ENCODE measurements at regions not wholly inside any gene's neighbourhood (a gene's known extent, or its start where the extent isn't known, plus 50 kb on each side); places are given as distances from the start of the nearest gene placed in this dataset.

GRCh38 chr5:5957737-5958136 is 420.6 kb downstream of the MED10 start:
- ATAC-seq (no peak), DNase-seq (ENCODE audit: missing footprints) (no peak)
- intact Hi-C loops (cut with DNase I), result no loop called here

GRCh38 chr5:5954275-5954598 is 424.1 kb downstream of the MED10 start:
- no peak for ATAC-seq
- intact Hi-C loops (cut with DNase I), result no loop called here
- DNase-seq (ENCODE audit: missing footprints), result no peak

- intact Hi-C loops (cut with DNase I), result no loop called here
- ATAC-seq (no peak), DNase-seq (ENCODE audit: missing footprints) (no peak)
These were observed 424.6 kb downstream of the MED10 start for GRCh38 chr5:5953584-5954274.

- DNase-seq (ENCODE audit: missing footprints) (no peak), ATAC-seq (no peak)
- intact Hi-C loops (cut with DNase I), result no loop called here
These were observed 426.4 kb downstream of the MED10 start for GRCh38 chr5:5951953-5952352.

- no peak for ATAC-seq
- DNase-seq (ENCODE audit: missing footprints), result no peak
- intact Hi-C loops (cut with DNase I), result no loop called here
These were observed 427.7 kb downstream of the MED10 start for GRCh38 chr5:5950658-5951057.

- no peak for ATAC-seq
- intact Hi-C loops (cut with DNase I), result no loop called here
- DNase-seq (ENCODE audit: missing footprints), result no peak
These were observed 436.9 kb downstream of the MED10 start for GRCh38 chr5:5941486-5941885.

- DNase-seq (ENCODE audit: missing footprints) (no peak), ATAC-seq (no peak)
- intact Hi-C loops (cut with DNase I), result no loop called here
These were observed 438.5 kb downstream of the MED10 start for GRCh38 chr5:5939759-5940370.

GRCh38 chr5:5933651-5934050 is 444.7 kb downstream of the MED10 start:
- DNase-seq (ENCODE audit: missing footprints), result no peak

GRCh38 chr5:5932824-5933223 is 445.5 kb downstream of the MED10 start:
- DNase-seq (ENCODE audit: missing footprints) (no peak), ATAC-seq (no peak)
- intact Hi-C loops (cut with DNase I), result no loop called here

More at GRCh38 chr5:5933651-5934050, 444.7 kb downstream of the MED10 start:
- ATAC-seq, result no peak
- intact Hi-C loops (cut with DNase I), result no loop called here

GRCh38 chr5:5930561-5930960 is 447.8 kb downstream of the MED10 start:
- no peak for DNase-seq (ENCODE audit: missing footprints)
- ATAC-seq, result no peak
- intact Hi-C loops (cut with DNase I), result no loop called here

- ATAC-seq (no peak), DNase-seq (ENCODE audit: missing footprints) (no peak)
- intact Hi-C loops (cut with DNase I), result no loop called here
These were observed 448.9 kb downstream of the MED10 start for GRCh38 chr5:5929291-5930020.

GRCh38 chr5:5925191-5925590 is 453.2 kb downstream of the MED10 start:
- DNase-seq (ENCODE audit: missing footprints) (no peak), ATAC-seq (no peak)
- intact Hi-C loops (cut with DNase I), result no loop called here

GRCh38 chr5:5919411-5919810 is 458.9 kb downstream of the MED10 start:
- no peak for ATAC-seq
- intact Hi-C loops (cut with DNase I), result no loop called here
- DNase-seq (ENCODE audit: missing footprints), result no peak

- ATAC-seq (no peak), DNase-seq (ENCODE audit: missing footprints) (no peak)
- intact Hi-C loops (cut with DNase I), result no loop called here
These were observed 471.6 kb downstream of the MED10 start for GRCh38 chr5:5906778-5907177.

GRCh38 chr5:5905186-5905585 is 473.2 kb downstream of the MED10 start:
- ATAC-seq, result no peak
- intact Hi-C loops (cut with DNase I), result no loop called here
- no peak for DNase-seq (ENCODE audit: missing footprints)

GRCh38 chr5:5904113-5904512 is 474.2 kb downstream of the MED10 start:
- DNase-seq (ENCODE audit: missing footprints) (no peak), ATAC-seq (no peak)
- intact Hi-C loops (cut with DNase I), result no loop called here

- intact Hi-C loops (cut with DNase I), result no loop called here
- DNase-seq (ENCODE audit: missing footprints) (no peak), ATAC-seq (no peak)
These were observed 475.4 kb downstream of the MED10 start for GRCh38 chr5:5902678-5903646.

GRCh38 chr5:5900350-5900749 is 477.9 kb downstream of the ICE1 start:
- intact Hi-C loops (cut with DNase I), result no loop called here
- ATAC-seq (no peak), DNase-seq (ENCODE audit: missing footprints) (no peak)

- intact Hi-C loops (cut with DNase I), result no loop called here
- ATAC-seq (no peak), DNase-seq (ENCODE audit: missing footprints) (no peak)
These were observed 477.2 kb downstream of the ICE1 start for GRCh38 chr5:5899716-5900115.

Data from Right ventricle myocardium inferior (tissue), 1 donor.